Dedifferentiated amniotic fluid mesenchymal stem cell (primary cell): ENCODE measurements at regions not wholly inside any gene's neighbourhood (a gene's known extent, or its start where the extent isn't known, plus 50 kb on each side); places are given as distances from the start of the nearest gene placed in this dataset.

Source experiments
- DNase-seq: peaks from one replicate; pipeline ENCODE4 v3.0.0-alpha.2; 2016; ENCODE audit errors: extremely low spot score

DNA sequence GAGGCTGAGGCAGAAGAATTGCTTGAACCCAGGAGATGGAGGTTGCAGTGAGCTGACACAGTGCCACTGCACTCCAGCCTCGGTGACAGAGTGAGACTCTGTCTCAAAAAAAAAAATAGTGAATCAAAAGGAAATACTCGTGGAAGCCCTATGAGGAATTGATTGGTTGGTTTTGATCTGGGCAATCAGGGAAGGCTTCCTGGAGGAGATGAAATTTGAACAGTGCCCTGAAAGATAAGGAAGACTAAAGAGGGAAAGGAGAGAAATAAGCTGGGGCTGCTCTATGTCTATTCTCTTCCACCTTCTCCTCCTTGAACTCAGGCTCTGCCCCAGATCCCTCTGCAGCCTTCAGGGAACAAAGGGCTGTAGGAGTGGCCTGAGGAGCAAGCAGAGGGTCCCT lies 54.1 kb downstream of the IRF2BPL start:
- DNase-seq, result no peak

DNA sequence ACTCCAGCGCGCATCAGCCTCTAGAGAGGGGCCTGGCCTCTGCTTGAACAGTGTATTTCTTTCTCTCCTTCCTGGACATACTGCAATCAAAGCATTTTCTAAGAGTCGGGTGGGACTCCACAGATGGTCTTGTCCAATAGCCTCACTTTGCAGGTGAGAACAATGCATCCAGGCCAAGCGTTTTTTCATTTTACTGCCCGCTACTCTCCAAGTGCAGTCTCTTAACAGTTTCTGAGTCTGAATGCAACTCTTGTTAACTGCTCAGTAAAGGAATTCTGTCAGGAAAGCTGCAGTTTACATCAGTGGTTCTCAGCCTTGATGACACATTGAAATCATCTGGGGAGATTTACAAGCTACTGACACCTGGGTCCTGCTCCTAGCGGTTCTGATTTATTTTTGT lies 57.0 kb downstream of the IRF2BPL start:
- DNase-seq, result no peak

DNA sequence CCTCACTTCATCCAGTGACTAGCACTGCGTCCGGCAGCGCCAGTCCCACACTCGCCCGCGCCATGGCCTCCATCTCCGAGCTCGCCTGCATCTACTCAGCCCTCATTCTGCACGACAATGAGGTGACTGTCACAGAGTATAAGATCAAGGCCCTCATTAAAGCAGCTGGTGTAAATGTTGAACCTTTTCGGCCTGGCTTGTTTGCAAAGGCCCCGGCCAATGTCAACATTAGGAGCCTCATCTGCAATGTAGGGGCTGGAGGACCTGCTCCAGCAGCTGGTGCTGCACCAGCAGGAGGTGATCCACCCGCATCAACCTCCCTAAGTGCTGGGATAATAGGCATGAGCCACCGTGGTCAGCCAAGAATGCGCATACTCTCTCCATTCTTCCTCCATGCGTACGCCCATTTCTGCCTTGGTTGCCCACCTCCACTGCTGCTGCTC lies 59.9 kb downstream of the IRF2BPL start:
- no peak for DNase-seq

DNA sequence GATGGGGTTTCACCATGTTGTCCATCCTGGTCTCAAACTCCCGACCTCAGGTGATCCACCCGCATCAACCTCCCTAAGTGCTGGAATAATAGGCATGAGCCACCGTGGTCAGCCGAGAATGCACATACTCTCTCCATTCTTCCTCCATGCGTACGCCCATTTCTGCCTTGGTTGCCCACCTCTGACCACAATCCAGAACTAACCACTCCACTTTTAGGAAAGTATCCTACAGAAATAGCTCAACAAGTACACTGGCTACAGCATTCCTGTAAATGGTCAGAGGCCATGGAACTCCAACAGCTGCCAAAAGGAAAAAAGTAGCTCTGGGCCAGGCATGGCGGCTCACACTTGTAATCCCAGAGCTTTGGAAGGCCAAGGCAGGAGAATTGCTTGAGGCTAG lies 60.7 kb downstream of the IRF2BPL start:
- DNase-seq, result no peak

DNA sequence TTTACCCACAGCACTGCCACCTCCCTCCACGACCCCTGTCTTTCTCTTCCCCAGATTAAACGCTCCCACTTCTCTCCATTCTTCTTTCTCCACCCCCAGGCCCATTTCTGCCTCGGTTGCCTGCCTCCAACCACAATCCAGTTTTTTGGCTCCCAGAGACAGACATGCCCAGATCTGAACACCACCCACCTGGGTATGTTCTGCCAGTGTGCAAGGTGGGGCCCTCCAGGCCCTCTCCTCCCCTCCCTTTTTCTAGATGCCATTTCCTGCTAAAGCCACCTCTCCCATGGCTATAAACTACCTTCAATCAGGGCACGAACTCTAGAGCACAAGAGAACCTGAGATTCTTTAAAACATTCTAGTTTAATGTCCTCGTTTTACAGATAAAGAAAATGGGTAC lies 63.3 kb downstream of the IRF2BPL start:
- no peak for DNase-seq

DNA sequence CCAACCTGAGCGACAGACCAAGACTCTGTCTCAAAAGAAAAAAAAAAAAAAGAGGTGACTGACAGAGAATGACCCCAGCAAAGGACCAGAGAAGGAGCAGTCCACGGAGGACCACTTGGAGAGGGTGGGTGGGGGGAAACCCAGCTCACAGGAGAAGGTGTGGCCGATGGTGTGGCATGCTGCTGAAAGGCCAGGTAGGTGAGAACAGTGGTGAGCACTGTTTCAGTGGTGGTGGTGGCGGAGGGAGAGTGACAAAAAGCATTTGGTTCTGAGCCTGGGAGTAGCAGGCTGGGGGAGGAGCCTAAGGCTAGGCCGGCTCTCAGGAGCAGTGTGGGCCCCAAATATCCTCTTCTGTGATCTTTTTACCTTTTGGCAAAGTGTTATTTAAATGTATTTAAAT lies 63.8 kb downstream of the IRF2BPL start:
- no peak for DNase-seq

DNA sequence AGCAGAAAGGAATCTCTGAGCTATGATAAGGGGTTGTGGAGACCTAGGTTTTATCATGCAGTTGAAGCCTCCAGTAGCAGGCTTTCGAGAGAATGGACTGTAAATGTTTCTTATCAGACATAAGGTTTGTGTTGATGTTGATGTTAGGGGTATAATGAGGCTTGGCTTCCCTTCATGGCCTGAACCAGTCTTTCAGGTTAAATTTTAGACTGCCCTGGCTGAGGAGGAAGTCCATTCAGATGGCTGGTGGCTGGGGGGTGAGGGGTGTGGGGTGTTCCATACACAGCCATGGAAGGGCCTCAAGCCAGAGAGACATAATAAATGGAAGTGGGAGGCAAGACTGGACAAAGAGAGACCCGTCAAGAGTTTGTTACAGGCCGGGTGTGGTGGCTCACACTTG lies 65.1 kb downstream of the IRF2BPL start:
- no peak for DNase-seq

DNA sequence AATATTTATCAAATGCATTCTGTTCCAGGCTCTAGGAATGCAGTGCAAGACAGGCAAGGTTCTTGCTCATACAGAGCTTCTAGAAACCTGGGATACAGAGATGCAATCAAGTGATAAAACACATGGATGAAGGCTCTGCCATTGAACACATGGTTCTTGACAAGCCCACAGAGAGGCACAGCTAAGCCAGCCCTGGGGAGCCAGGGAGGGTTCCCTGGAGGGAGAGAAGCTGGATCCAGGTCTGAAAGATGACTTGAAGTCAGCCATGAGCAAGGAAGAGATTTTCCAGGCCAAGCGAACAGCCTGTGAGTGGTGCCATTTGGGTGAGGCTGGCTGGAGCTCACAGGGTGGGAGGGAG lies 66.2 kb downstream of the IRF2BPL start:
- no peak for DNase-seq

DNA sequence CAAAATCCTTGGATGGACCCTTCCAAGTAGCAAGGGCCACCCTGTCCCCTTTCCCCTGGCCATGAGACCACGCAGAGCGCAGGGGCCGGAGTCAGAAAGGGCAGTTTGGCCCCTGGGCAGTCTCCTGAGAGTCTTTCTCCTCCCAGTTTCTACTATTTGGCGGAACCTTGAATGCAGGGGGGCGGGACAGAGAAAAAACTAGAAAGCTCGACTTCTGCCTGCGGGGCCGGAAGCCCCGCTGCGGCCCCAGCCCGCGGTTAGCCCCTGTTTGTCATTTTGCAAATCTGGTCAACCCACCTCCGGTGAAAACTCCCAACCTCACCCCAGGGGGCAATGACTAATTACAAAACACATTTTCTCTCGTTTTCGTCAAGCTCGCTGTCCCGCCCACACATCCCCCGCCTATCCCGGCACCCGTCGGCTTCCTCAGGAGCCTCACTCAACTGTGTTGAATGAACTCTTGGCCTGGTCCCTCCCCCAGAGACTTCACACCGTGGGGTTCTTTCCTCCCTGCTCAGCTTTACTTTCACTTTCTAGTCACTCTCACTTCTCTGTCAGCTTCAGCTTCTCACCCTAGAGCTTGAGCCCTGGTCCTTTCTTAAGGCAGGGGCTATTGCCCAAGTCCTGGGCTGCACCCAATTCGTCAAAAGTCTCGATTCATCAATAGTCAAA lies 66.7 kb downstream of the IRF2BPL start:
- DNase-seq, result peak; percentile 70

DNA sequence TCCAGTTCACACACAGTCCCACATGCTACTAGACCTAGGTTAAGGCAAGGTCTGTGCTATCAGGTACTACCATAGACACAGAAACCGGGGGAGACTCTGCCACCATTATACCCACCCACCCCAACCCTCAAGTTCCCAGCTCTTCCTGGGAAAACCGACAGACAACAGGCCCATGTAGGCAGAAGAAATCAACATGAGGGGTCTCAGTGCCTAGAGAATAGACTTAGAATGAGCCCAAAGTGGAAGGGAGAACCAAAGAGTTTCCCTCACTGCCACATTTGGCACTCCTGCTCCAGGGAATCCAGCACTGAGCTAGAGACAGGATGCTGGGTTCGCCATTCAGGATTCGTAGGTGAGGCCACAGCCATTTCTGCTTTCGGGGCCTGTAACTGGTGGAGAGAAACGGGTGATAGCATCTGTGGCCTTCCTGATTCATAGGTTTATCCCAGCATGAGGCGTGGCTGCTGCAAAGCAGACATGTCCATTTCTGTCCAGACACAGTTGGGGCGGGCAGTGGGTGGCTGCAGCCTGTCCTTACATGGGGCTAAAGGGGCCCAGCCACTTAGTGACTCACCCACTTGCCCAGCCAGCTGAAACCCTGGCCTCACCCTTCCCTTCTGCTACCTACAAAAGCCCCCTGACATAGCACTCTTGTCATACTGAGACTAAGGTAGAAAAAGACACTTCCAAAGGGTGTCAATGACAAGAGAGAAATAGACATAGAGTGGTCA lies 69.4 kb downstream of the IRF2BPL start:
- no peak for DNase-seq

DNA sequence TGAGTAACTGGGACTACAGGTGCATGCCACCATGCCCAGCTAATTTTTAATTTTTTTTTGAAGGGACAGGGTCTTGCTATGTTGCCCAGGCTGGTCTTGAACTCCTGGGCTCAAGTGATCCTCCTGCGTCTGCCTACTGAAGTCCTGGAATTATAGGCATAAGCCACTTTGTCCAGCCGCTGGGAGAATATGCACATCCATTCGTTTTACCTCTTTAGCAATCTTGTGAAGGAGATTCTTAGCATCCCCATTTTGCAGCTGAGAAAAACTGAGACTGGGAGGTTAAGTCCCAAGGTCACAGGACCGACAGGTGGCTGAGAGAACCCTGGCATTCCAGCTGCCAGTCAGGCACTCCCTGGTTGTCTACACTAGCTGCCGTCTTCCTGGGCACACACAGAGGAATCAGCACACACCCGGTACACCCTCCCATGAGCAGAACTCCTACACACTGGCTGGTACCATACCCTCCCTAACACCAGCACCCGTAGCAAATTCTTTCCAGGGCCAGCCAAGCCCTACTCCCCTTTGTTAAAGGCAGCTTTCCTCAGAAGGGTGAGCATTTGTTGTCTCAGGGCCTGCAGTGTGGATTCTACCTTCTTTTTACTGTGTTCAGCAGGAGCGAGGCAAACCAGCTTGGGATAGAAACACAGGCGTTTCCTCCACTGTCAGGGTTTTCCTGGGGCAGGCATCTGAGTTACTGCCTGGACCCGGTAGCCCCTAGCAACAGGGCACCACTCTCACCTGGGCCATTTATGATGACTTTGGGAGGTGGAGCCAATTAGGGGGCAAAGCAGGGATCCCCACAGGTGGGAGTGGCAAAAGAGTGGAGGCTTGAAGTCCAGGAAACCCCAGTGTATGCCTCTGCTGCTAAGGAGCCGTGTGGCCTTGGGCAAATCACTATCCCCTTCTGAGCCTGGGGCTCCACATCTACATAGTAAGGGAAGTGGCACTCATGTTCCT lies 70.2 kb downstream of the IRF2BPL start:
- DNase-seq, result no peak

DNA sequence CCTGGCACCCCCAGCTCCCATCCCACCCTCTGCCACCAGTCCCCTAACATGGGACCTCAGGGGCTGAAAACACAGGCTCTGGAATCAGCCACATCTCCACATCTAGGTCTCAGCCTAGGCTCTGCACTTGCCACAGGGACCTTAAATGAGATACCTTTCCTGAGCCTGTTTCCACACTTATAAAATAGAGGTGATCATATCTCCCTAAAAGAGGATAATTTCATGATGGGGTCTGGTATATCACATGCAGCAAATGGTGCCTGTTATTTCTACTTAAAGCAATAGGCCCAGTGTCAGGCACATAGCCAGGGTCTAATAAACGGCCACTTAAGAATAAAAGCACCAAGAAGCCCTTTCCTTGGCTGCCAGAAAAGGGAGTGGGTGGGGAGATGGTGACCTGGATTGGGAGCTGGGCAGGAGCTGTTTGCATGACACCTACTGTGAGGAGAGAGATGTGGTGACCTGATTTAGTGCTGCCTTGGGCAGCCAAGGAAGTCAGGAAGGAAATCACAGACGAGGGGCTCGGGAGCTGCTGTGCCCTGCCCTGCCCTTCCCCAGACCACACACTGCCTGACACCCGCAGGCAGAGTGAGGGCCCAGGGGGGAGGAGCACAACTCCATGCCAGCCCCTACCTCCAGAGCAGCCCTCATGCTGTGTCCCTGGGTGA lies 71.2 kb downstream of the IRF2BPL start:
- no peak for DNase-seq

DNA sequence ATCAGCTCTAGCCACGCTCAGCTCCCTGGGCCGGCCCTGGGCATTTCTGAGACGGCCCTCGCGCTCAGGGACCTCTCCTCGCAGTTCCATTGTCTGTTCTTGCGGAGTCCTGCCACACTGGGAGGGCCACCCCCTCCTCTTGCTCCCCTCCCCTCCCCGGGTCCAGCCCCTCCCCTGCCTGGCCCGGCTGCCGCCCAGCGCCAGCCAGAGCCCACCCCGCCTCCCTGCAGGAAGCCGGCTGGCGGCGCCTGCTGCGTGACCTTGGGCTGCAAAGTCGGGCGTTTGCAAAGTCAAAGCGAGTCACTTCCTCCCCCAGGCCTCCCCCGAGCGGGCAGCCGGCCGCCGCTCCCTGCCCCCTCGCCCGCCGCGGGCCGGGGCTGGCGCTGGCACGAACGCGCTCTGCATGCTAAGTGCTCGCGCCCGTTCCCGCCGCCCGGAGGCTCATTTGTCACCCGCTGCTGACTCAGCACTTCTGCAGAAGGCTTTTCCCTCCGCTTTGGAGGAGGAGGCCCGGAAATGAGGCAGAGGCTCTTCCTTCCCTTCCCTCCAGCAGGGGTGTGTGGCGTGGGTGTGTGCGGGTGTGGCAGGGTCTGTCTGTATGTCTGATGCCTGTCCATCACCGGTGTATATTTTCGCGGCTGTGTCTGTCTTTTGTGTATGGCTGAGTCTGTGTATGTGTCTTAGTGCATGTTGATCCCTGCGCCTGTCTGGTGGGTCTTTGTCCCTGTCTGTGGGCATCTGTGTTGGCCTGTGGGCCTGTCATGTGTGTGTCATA lies 72.0 kb downstream of the IRF2BPL start:
- peak; percentile 89 for DNase-seq

DNA sequence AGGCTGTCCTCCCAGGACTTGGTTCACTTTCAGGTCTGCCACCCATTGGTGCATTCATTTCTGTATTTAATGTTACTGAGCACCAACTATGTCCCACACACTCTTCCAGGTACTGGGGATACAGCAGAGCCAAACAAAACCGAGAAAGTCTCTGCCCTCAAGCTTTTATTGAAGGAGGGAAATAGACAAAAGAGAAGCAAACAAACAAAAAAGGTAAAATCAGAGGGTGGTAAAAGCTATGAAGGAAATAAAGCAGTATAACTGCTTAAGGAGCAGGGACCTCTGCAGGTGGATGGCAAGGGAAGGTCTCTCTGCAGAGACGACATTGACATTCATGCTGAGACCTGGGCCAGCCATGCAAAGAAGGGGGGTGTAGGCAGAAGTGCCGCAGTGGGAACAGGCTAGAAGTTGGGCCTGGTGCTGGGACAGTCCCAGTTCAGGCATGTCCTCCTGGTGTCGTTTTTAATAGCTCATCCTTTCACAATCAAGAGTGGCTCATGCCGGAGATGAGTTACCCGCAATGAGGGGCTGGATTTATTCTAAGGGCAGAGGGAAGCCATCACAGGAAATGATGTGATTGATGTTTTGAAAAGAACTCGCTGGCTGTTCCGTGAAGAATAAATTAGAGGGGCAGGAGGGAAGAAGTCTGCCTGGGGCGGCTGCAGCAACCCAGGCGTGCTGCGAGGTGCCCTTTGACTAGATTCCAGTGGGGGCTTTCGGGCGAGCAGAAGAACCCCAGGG lies 72.8 kb downstream of the IRF2BPL start:
- DNase-seq, result no peak

DNA sequence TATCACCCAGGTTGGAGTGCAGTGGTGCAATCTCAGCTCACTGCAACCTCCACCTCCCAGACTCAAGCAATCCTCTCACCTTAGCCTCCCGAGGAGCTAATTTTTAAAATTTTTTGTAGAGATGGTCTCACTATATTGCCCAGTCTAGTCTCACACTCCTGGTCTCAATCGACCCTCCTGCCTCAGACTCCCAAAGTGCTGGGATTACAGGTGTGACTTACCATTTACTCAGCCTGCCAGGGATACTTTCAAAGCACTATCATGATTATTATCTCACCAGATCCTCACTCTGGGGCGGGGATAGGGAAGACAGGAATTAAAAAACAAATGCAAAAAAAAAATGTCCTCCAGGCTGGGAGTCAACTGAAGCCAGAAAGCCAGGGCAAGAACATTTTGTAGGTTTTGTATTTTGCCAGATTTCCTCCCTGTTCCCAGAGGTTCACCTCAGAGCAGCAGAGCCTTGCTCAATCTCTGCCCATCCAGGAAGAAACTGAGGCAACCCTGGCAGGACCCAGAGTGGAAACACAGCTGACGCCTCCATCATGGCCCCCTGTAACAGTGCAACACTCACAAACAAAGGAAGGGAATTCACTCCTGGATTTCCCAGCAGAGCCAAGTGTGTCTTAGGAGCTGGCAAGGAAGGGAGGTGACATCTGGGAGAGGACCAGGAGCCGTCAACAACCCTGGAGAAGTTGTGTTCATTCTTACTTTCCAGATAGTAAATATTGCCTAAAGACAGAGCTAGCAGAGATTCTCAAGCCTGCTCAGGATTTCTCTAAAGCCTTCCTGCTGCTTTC lies 73.9 kb downstream of the IRF2BPL start:
- no peak for DNase-seq

DNA sequence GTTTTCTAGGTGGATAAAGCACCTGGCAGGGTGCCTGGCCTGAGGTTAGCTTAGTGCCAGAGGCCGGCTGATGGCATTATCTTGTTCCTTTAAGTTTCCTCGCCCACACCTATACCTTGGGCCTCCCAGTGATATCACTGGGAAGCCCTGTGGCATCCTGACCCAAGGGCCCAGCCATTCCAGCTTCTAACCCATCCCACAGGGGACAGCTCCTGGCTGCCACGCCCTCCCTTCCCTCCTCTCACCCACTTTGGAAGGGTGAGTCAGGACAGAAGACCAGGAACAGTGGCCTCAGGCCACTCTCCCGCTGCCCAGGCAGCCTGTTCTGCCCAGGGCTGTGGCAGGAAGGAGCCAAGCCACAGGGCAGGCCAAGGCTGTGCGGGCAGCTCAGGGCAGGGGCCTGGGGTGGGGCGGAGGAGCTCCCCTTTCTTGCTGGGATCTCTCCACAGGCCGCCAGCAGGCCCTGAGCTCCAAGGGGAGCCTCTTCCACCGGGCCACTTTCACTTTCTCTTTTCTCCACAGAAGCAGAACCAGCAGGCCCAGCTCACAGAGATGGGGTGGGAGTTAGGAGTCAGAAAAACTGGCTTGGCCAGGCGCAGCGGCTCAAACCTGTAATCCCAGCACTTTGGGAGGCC lies 75.1 kb downstream of the IRF2BPL start:
- peak; percentile 54 for DNase-seq

DNA sequence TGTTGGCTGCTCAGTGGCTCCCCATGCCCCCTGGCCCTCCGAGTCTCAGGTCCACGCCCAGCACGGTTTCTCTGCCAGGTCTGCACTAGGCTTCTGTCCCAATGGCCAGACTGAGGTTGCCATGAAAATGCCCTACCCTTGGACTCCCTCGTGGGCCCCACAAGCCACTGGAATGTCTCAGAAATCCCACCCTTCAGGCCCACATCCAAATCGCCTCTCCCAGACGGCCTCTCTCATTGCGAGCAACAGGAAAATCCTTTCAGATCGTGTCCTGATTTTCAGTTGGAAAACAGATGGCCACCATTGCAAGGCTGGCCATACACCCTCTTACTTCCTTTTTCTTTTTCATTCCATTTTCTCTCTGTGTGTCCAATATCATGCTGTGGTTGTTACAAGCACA lies 77.3 kb downstream of the IRF2BPL start:
- DNase-seq, result no peak

DNA sequence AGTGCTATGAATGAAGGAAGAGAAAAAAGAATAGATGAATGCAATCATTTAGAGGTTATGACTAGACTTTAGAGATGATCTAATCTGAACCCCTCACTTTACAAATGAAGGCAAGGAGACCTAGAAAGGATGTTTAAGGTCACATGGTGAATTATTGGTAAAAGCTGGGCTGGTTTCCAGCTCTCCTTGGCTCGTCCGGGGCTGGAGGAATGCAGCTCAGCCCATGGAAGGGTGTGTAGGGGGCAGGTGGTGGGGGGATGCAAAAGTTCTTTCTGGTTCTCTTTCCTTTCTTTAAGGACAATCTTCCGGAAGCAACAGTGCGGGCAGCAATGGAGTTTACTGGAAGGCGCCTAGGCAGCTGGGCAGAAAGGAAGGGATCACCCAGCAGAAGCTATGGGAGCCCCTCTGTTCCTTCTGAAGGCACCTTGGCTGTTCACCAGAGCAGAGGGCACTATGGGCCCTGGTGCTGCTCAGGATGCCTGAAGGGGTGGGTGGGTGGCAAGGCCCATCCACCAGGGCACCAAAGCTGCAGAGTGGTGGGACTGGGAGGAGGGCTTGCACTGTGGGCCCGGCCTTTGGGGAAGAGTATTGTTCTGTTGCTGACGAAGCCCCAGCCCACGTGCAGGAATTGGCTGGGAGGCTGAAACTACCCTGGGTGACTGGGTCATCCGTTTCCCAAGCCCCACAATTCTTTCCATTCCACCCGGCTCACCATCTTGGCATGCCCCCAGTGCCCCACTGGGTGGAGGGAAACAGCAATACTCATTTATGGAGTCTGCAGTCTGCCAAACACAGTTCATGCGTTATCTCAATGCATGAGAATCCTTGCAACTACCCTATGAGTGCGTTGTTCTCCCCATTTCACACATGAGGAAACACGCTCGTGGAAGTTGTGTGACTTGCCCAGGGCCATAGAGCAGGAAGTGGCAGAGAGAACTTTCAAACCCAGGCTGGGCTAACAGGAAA lies 78.2 kb downstream of the IRF2BPL start:
- DNase-seq, result no peak
